ENCODE measurements at regions not wholly inside any gene's neighbourhood (a gene's known extent, or its start where the extent isn't known, plus 50 kb on each side); places are given as distances from the start of the nearest gene placed in this dataset.

DNA sequence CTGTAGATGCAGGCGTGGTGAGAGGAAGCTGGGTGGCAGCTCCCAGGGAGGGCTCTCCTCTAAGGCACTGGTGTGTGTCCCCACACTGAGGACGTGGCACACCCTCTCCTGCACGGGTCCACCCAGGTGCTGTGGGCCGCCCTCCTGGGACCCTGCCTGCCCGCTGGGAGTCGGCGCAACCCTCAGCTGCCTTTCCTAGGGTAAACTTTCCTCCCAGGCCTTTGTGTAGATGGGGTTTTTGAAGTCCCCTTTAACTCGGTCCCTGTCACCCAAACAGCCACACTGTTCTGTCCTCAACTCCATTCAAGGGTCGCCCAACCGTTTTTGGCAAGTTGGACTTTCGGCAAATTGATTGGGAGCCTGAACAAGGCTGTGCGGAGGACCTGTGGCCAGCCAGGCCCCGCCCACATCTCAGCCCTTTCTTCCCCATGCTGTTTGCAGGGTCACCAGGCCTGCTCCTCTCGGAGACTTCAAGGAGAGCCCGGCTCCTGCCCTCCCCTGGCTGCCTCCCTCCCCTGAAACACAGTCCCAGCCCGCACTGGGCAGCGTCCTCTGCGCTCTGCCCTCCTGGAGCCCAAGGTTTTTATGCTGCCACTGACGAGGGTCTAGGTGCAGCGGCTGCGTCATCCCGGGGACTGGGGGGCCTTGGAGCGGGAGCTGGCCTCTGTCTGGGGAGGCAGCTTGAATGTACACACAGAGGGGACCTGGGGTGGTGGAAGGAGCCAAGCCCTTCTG lies 1126.2 kb downstream of the BRD1 start:
- TF ChIP-seq, protein P1, sequence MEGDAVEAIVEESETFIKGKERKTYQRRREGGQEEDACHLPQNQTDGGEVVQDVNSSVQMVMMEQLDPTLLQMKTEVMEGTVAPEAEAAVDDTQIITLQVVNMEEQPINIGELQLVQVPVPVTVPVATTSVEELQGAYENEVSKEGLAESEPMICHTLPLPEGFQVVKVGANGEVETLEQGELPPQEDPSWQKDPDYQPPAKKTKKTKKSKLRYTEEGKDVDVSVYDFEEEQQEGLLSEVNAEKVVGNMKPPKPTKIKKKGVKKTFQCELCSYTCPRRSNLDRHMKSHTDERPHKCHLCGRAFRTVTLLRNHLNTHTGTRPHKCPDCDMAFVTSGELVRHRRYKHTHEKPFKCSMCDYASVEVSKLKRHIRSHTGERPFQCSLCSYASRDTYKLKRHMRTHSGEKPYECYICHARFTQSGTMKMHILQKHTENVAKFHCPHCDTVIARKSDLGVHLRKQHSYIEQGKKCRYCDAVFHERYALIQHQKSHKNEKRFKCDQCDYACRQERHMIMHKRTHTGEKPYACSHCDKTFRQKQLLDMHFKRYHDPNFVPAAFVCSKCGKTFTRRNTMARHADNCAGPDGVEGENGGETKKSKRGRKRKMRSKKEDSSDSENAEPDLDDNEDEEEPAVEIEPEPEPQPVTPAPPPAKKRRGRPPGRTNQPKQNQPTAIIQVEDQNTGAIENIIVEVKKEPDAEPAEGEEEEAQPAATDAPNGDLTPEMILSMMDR (IDR thresholded peaks at IDR 0.05): no peak
- ATAC-seq (ENCODE audit: low FRiP score) (no peak), DNase-seq (ENCODE audit: low spot score) (no peak)

DNA sequence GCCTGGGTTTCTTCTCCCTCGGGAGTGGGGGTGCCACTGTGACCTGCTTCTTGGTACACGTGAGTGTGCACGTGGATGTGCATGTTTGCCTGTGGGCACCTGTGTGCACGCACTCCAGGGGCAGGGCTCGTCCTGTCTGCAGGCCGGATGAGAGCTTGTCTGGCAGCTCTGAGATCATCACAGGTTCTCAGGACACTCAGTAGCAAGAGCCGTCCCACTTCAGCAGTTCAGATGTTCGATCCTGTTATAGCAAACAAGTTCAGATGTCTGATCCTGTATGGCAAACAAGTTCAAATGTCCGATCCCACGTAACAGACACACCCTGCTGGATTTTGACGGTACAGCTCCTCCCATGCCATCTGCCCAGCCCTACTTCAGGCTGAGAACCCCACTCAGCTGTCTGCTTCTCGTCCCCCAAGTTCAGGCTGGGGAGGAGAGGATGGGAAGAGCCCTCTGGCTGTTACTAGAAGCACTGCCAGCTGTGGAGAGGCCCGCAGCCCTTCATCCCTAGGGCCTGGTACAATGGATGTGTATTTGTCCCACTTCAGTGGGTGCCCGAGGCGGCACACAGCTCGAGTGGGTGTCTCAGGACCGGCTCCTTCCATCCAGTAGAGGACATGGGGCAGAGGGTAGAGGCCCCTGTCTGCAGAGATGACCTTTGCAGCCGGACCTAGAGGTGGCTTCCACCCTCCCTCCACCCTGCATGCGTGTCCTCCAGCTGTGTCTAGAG lies 1126.9 kb downstream of the BRD1 start:
- no peak for DNase-seq (ENCODE audit: low spot score)
- TF ChIP-seq, protein P1 (IDR thresholded peaks at IDR 0.05): no peak
- ATAC-seq (ENCODE audit: low FRiP score): no peak

DNA sequence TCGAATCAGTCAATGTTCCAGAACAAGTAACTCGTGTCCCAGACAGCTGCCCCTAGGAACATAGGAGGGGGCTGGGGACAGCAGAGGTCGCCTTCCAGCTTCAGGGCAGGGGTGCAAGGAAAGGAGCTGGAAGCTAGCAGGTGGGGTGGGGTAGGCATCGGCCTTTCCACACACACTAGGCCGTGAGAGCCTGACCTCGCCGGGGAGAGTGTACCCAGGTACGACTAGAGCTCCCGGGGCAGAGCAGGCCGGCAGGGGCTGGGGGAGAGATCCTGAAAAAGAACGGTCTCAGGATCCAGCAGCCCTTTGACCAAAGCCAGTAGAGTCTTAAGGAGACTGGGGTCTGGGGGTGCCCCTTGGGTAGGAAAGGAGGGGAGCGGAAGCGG lies 1127.5 kb downstream of the BRD1 start:
- no peak for ATAC-seq (ENCODE audit: low FRiP score)
- TF ChIP-seq, protein P1 (IDR thresholded peaks at IDR 0.05): no peak
- no peak for DNase-seq (ENCODE audit: low spot score)

DNA sequence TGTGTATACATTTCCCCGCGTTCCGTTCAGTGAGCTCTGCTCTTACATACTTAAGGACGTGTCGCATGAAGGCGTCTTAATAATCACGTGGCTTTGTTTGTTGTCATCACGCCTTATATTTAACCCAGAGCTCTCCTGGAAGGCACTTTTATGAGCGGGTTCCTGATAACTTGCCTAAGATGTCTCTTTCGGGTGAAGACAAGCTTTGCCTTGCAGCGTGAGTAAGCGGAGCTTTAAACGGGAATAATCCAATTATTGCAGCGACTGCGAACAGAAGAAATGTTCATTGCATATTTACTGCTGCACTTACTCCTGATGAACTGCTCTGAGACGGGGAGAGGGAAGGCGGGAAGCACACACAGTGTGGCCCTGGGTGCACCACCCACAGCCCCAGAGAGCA lies 1128.2 kb downstream of the BRD1 start:
- ATAC-seq (ENCODE audit: low FRiP score): no peak
- TF ChIP-seq, protein P1 (IDR thresholded peaks at IDR 0.05): no peak

DNA sequence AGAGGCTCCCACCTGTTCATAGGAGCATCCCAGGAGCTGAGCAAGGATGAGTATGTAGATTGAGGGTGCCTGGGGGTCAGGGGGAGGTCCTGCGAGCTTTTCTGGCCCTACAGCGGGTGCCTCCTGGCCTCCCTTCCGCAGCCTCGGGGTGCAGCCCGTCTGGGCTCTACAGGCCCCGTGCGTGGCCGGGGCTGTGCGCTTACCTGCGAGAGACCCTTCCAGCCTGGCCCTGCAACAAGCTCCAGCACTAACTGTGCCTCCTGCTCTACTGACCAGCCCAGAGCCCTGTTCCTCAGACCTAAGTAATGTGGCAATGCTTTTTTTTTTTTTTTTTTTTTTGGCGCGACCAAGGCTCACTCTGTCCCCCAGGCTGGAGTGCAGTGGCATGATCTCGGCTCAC lies 1129.1 kb downstream of the BRD1 start:
- DNase-seq (ENCODE audit: low spot score): no peak
- TF ChIP-seq, protein P1 (IDR thresholded peaks at IDR 0.05): no peak
- ATAC-seq (ENCODE audit: low FRiP score): no peak

More for the DNA sequence above, 1128.2 kb downstream of the BRD1 start:
- DNase-seq (ENCODE audit: low spot score): no peak

DNA sequence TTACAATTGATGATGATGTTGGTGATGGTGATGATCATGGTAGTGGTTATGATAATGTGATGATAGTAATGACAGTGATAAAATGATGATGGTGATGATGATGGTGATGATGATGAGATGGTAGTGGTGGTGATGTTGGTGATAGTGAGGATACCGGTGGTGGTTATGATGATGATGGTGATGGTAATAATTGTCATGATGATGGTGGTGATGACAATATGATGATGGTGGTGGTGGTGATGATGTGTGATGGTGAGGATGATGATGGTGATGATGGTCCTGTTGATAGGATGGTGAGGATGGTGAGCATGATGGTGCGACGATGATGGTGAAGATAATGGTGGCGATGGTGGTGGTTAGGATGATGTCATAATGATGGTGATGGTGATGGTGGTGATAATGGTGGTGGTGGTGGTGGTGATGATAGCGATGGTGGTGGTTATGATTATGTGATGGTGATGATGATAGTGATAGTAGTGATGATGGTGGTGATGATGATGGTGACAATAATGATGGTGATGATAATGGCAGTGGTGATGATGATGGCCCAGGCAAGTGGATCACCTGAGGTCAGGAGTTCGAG lies 1129.9 kb downstream of the BRD1 start:
- no peak for ATAC-seq (ENCODE audit: low FRiP score)
- TF ChIP-seq, protein P1 (IDR thresholded peaks at IDR 0.05): no peak

More for the DNA sequence above, 1129.9 kb downstream of the BRD1 start:
- no peak for DNase-seq (ENCODE audit: low spot score)

All from omental fat pad (tissue), 3 donors.